ENCODE measurements at regions not wholly inside any gene's neighbourhood (a gene's known extent, or its start where the extent isn't known, plus 50 kb on each side); places are given as distances from the start of the nearest gene placed in this dataset.
A peak's percentile ranks its signal among the peaks of the same experiment; 100 is the strongest.

DNA sequence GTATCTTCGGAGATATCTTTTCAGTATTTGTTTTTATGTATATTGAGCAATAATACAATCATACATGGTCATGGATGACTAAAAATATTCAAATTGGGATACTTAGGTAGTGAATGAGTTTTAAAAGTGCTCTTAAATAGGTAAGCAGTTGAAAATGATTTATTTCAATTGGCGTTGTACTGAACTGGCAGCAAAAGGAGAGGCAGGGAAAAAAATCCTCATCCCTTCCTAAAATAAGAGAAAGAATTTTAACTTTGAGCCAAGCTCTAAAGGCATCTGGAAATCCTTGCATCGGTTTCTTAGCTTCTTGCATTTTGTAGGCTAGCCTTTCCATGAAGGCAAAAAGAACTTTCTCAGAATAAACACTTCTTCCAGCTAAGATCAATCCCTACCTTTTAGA lies 125.2 kb downstream of the MGST1 start:
- Histone ChIP-seq H3K4me1 (peaks cover 0 to 4% (median 0%) of the 10 kb centered on the region in 12 donors), H3K9me3 (no peaks in the 10 kb centered on the region), H3K36me3 (no peaks in the 10 kb centered on the region), H3K27ac (no peak overlapping the region), H3K4me3 (no peak overlapping the region), H3K27me3 (no peaks in the 10 kb centered on the region)
- intact Hi-C loops (cut with DNase I), result no loop called here
- WGBS, 4 donors, result 47 to 55% (median 50%) methylated on average over 3 of the region's 3 CpGs
- no peak for ATAC-seq
- no peak for DNase-seq
- TF ChIP-seq, protein P1, sequence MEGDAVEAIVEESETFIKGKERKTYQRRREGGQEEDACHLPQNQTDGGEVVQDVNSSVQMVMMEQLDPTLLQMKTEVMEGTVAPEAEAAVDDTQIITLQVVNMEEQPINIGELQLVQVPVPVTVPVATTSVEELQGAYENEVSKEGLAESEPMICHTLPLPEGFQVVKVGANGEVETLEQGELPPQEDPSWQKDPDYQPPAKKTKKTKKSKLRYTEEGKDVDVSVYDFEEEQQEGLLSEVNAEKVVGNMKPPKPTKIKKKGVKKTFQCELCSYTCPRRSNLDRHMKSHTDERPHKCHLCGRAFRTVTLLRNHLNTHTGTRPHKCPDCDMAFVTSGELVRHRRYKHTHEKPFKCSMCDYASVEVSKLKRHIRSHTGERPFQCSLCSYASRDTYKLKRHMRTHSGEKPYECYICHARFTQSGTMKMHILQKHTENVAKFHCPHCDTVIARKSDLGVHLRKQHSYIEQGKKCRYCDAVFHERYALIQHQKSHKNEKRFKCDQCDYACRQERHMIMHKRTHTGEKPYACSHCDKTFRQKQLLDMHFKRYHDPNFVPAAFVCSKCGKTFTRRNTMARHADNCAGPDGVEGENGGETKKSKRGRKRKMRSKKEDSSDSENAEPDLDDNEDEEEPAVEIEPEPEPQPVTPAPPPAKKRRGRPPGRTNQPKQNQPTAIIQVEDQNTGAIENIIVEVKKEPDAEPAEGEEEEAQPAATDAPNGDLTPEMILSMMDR (IDR thresholded peaks at IDR 0.05), result no peak
- TF ChIP-seq POLR2A (IDR thresholded peaks at IDR 0.05), result no peak

DNA sequence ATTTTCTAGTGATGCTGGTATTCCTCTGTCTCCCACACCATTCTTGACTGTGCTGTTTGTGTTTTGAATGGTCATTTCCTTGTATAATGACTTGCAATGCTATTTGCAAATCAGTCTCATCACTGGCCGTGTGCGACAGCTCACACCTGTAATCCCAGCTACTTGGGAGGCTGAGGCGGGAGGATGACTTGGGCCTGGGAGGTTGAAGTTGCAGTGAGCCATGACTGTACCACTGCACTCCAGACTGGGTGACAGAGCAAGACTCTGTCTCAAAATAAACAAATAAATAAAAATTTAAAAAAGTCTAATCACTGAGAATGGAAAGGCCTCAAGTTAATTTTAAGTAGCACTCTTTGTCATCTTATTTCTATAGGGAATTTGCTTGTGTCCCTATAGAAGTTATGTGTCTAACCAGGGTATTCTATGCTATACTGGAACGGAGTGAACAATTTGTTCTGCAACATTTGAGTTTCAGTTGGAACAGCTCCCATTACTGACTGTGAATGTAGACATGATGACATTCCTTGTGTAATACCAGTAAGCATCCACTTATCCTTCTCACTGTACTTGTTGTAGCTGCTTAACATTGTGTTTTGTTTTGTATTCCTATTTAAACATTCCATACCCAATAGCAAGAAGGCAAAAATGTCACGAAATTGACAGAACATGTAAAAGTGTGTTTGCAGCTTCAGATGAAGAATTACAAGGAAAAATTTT lies 126.3 kb downstream of the MGST1 start:
- no peak overlapping the region for H3K4me3 ChIP-seq
- H3K27me3 ChIP-seq, result no peaks in the 10 kb centered on the region
- H3K27ac ChIP-seq, result no peak overlapping the region
- H3K4me1 ChIP-seq, result peaks cover 0 to 4% (median 0%) of the 10 kb centered on the region in 12 donors
- H3K36me3 ChIP-seq, result no peaks in the 10 kb centered on the region
- DNase-seq, result no peak
- WGBS, 4 donors, result 67 to 72% (median 70%) methylated on average over 5 of the region's 5 CpGs
- no peaks in the 10 kb centered on the region for H3K9me3 ChIP-seq
- intact Hi-C loops (cut with DNase I), result no loop called here
- ATAC-seq, result peak in 1 of 4 donors; percentile 36
- no peak for TF ChIP-seq POLR2A (IDR thresholded peaks at IDR 0.05)
- TF ChIP-seq, protein P1 (IDR thresholded peaks at IDR 0.05), result no peak

DNA sequence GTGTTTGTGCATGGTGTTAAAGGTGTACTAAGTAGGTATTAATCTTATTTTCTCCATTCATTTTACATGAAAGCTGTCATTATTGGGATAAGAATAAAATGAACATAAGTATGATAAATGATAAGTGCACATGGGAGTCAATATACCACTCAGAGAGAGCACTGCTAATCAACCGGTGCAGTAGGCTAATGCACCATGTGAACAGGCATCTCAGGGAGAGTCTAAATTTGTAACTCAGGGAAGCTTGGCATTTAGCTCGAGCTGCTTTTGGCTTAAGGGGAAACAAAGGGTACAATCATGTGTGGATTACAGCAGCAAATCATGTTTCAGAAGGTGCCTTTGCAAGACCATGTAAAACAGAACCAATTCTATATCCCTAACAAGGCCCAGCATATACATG lies 127.4 kb downstream of the MGST1 start:
- no peak overlapping the region for H3K27ac ChIP-seq
- no peak overlapping the region for H3K4me3 ChIP-seq
- H3K9me3 ChIP-seq, result no peaks in the 10 kb centered on the region
- peaks cover 0 to 4% (median 0%) of the 10 kb centered on the region in 12 donors for H3K4me1 ChIP-seq
- intact Hi-C loops (cut with DNase I), result no loop called here
- peak in 2 of 4 donors; percentile 52 to 70 for ATAC-seq
- DNase-seq, result no peak
- no peaks in the 10 kb centered on the region for H3K36me3 ChIP-seq
- TF ChIP-seq, protein P1 (IDR thresholded peaks at IDR 0.05), result no peak
- TF ChIP-seq POLR2A (IDR thresholded peaks at IDR 0.05), result no peak
- 27 to 36% (median 32%) methylated on average over 2 of the region's 2 CpGs for WGBS, 4 donors
- H3K27me3 ChIP-seq, result no peaks in the 10 kb centered on the region

DNA sequence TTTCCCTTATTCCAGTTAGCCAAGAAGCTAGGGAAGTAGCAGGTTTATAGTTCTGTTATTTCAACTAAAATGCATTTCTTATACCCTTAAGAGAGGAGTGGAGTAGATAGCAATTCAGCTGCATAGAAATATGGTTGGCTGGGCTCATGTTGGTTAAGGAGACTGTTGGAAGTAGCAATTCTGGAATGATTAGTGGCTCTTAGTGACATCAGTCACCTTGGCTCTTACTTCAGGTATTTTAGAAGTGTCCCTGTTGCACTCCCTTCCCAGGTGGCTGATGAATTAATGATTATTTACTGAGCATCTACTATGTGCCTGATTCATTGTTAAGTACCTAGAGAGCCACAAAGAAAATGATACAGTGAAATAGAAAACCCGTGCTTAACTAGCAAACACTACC lies 128.1 kb downstream of the MGST1 start:
- H3K4me3 ChIP-seq, result no peak overlapping the region
- H3K9me3 ChIP-seq, result no peaks in the 10 kb centered on the region
- TF ChIP-seq, protein P1 (IDR thresholded peaks at IDR 0.05), result no peak
- no peak for TF ChIP-seq POLR2A (IDR thresholded peaks at IDR 0.05)
- WGBS, 4 donors, result 80 to 87% (median 85%) methylated on average over 1 of the region's 1 CpG
- H3K36me3 ChIP-seq, result no peaks in the 10 kb centered on the region
- DNase-seq (no peak), ATAC-seq (no peak)
- intact Hi-C loops (cut with DNase I), result no loop called here
- no peak overlapping the region for H3K27ac ChIP-seq
- H3K4me1 ChIP-seq, result peaks cover 0 to 4% (median 0%) of the 10 kb centered on the region in 12 donors
- H3K27me3 ChIP-seq, result no peaks in the 10 kb centered on the region
